Activated CD4-positive, alpha-beta T cell treated with anti-CD3 and anti-CD28 coated beads for 36 hours (primary cell): ENCODE measurements at regions not wholly inside any gene's neighbourhood (a gene's known extent, or its start where the extent isn't known, plus 50 kb on each side); places are given as distances from the start of the nearest gene placed in this dataset.

Source experiments
- ATAC-seq: fragments of 200-7000 bp; cut with Tn5 transposase; one replicate; pipeline ENCODE4 v1.10.0; 2021; ENCODE audit warnings: mild to moderate bottlenecking, moderate library complexity
- CTCF ChIA-PET: fragments of 350-600 bp; sonication (Branson Sonifier 250); formaldehyde crosslinking; loops from one replicate; lab custom pipeline; 2021; ENCODE audit warnings: antibody characterized with exemption; lab: Charles Lee
- POLR2A ChIA-PET: fragments of 350-600 bp; sonication (Branson Sonifier 250); formaldehyde crosslinking; loops from one replicate; lab custom pipeline; 2021; ENCODE audit warnings: antibody characterized with exemption, inconsistent platforms; lab: Charles Lee
- DNase-seq: peaks from one replicate; pipeline ENCODE4 v3.0.0-alpha.2; 2020
- H3K27ac Mint-ChIP-seq: one replicate; pipeline ENCODE4 v1.8.0; 2021; ENCODE audit warnings: mixed read lengths
- H3K27me3 Mint-ChIP-seq: one replicate; pipeline ENCODE4 v1.8.0; 2021; ENCODE audit warnings: mixed read lengths
- H3K36me3 Mint-ChIP-seq: one replicate; pipeline ENCODE4 v1.8.0; 2021; ENCODE audit warnings: low read depth, mixed read lengths
- H3K4me1 Mint-ChIP-seq: one replicate; pipeline ENCODE4 v1.8.0; 2021; ENCODE audit warnings: mixed read lengths
- H3K4me3 Mint-ChIP-seq: one replicate; pipeline ENCODE4 v1.8.0; 2021; ENCODE audit warnings: mild to moderate bottlenecking, moderate library complexity, mixed read lengths
- H3K9me3 Mint-ChIP-seq: one replicate; pipeline ENCODE4 v1.8.0; 2021; ENCODE audit warnings: low read depth, mixed read lengths
- intact Hi-C, 2 experiments: fragments of 100-400 bp; cut with DNase I in 1 of 2; cut with micrococcal nuclease in 1 of 2; formaldehyde crosslinking; loops; one replicate each; pipeline versions ENCODE4 v1.14.2 to v1.15.1; 2022 to 2024; cut with DNase I, micrococcal nuclease

DNA sequence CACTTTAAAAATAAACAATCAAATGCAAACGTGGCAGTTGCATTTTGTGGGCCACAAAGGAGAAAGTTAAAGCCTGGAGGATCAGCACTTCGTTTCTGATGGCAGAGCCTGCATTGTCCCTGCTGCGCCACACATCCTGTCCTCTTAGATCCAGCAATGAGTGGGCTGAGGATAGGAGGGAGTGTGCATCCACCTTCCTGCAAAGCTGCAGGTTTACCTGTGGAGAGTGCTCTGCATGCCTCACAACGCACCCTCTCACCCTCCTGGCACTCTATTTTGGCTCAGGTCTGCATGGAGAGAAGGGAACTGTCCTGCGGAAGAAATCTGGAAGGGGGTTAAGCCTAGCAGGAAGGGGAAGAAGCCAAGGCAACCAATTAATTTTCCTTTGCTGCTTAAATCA lies 212.2 kb upstream of the SLC24A2 start:
- Mint-ChIP-seq H3K4me3 (no peak overlapping the region), H3K9me3 (peaks cover 10% of the 10 kb centered on the region), H3K36me3 (peaks cover 9% of the 10 kb centered on the region), H3K27me3 (no peaks in the 10 kb centered on the region), H3K27ac (no peak overlapping the region), H3K4me1 (peaks cover 38% of the 10 kb centered on the region)
- ChIA-PET POLR2A (no interaction called here), CTCF (no interaction called here)
- no peak for DNase-seq
- no peak for ATAC-seq
- intact Hi-C loops, result no loop called here

DNA sequence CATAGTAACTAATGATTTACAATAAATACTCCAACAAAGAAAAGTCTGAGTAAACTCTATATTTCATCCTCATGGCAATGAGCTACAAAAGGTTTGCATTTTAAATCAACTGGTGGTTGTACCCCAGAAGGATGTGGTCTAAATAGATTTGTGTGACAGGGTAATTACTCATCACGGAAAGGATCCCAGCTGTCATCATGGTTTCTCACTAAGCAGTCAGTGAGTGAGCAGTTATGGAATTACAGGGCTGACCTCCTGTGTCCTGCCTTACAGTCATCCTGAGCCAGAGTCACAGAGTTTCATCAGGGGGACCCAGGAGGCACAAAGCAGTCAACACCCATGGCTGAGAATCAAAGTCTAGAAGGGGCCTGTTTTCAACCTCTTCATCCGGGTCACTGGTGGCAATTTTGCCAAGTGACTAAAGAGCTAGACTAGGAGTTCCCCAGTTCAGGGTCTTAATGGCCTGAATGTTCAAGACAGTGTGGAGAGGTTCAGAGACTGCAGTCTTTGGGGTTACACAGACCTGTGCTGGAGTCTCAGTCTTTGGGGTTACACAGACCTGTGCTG lies 210.7 kb upstream of the SLC24A2 start:
- ChIA-PET CTCF (interaction anchor here (0.6 to 1.3 kb wide), 5 partner anchors 22 to 623 kb away, joined by 3 to 5 read pairs (median 3); no protein-coding TSS in a partner anchor), POLR2A (interaction anchor here (1.0 to 1.2 kb wide), 2 partner anchors 209 to 685 kb away, joined by 3 read pairs; partner anchors contain the start of gene FOCAD)
- ATAC-seq (peak; percentile 94), DNase-seq (peak; percentile 81)
- intact Hi-C loops, result loop anchor here (1.0 to 10.0 kb wide), 16 partner anchors 23 to 1097 kb away; partner anchors contain the start of genes MLLT3 (in 2 of the 2), DENND4C (in 1 of the 2), FOCAD (in 1 of the 2) and HACD4 (in 1 of the 2)
- Mint-ChIP-seq H3K27me3 (no peaks in the 10 kb centered on the region), H3K36me3 (peaks cover 9% of the 10 kb centered on the region), H3K4me1 (peaks cover 46% of the 10 kb centered on the region), H3K4me3 (peak overlapping the region; percentile 42), H3K27ac (peak overlapping the region; percentile 97), H3K9me3 (peaks cover 10% of the 10 kb centered on the region)

DNA sequence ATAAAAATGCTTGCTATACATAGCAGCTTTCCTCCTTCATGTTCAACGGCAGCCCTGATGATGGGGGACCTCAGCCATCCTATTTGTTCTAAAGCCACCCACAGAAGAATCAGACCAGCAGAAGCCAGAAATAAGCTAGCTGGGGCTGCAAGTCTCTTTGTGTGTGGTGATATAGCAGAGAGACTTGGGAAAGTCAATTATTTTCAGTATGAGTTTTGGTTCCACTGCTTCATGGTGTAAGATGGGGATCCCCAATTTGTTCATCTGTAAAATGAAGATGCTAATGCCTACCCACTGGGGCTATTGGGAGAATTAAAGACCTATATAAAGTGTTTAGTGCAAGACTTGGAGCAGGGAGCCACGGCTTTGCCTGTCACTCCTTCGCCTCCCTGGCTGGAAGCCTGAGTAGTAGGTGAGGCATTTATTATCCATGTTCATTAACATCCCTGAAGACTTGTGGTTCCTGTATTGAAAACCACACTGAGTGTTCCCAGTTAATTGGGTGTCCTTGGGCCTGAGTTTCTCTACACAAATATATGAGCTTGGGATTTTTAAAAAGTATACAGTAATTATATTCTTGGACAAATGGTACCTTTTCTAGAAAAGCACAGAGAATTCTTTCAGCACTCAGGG lies 210.1 kb upstream of the SLC24A2 start:
- intact Hi-C loops, result loop anchor here (1.0 to 10.0 kb wide), 16 partner anchors 23 to 1098 kb away; partner anchors contain the start of genes MLLT3 (in 2 of the 2), DENND4C (in 1 of the 2), FOCAD (in 1 of the 2) and HACD4 (in 1 of the 2)
- POLR2A ChIA-PET, result interaction anchor here (0.6 to 1.2 kb wide), 3 partner anchors 200 to 686 kb away, joined by 3 read pairs; partner anchors contain the start of gene FOCAD
- Mint-ChIP-seq H3K27ac (peak overlapping the region; percentile 97), H3K9me3 (peaks cover 10% of the 10 kb centered on the region), H3K4me1 (peaks cover 48% of the 10 kb centered on the region), H3K27me3 (no peaks in the 10 kb centered on the region), H3K4me3 (peak overlapping the region; percentile 42), H3K36me3 (peaks cover 9% of the 10 kb centered on the region)
- DNase-seq (peak; percentile 34), ATAC-seq (peak; percentile 31)
- CTCF ChIA-PET, result interaction anchor here (0.6 to 2.2 kb wide), 7 partner anchors 10 to 624 kb away, joined by 3 to 5 read pairs (median 3); no protein-coding TSS in a partner anchor

DNA sequence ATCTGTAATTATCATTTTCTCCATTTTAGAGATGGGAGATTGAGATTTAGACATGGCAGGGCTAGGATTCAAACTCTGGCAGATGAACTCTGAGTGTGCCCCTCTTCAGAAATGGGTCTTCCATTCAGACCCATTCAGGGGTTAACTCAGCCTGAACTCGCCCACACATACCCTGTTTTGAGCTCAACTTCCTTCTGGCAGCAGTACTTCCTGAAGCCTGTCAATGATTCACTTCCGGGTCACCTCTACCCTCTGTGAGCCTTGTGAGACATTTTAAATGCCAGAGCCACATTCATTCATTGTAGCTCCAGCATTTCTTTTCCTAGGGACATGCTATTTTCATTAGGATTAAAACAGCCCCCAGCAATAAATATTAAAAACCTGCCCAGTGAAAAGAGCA lies 209.3 kb upstream of the SLC24A2 start:
- CTCF ChIA-PET, result interaction anchor here (1.0 to 2.2 kb wide), 2 partner anchors 10 to 33 kb away, joined by 3 to 5 read pairs; no protein-coding TSS in a partner anchor
- H3K4me1 Mint-ChIP-seq, result peaks cover 53% of the 10 kb centered on the region
- H3K27me3 Mint-ChIP-seq, result no peaks in the 10 kb centered on the region
- intact Hi-C loops, result loop anchor here (2.0 to 10.0 kb wide), 10 partner anchors 45 to 1099 kb away; partner anchors contain the start of genes DENND4C (in 1 of the 2), FOCAD (in 1 of the 2), HAUS6 (in 1 of the 2) and MLLT3 (in 1 of the 2)
- POLR2A ChIA-PET, result interaction anchor here (0.6 kb wide), 1 partner anchor 199 kb away, joined by 3 read pairs; no protein-coding TSS in a partner anchor
- DNase-seq, result peak; percentile 44
- no peak overlapping the region for H3K4me3 Mint-ChIP-seq
- H3K27ac Mint-ChIP-seq, result peak overlapping the region; percentile 97
- peaks cover 10% of the 10 kb centered on the region for H3K9me3 Mint-ChIP-seq
- ATAC-seq, result no peak
- peaks cover 9% of the 10 kb centered on the region for H3K36me3 Mint-ChIP-seq

DNA sequence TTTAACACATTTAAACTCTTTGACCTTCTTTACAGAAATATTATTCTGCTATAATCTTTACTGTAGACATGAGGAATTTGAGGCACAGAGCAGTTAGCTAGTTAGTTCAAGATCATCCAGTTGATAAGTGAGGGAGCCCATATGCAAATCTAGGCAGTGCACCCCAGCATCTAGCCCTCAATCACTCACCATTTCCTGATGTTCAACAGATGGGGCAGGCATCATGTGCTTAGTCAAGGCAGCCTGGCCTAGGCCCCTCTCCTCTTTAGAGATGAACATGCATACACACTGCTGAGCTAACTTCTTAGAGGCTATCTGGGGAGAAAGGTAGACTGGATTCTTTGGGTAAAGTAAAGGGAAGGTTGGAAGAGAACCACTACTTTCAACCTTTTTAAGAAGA lies 206.8 kb upstream of the SLC24A2 start:
- DNase-seq, result no peak
- H3K36me3 Mint-ChIP-seq, result peaks cover 9% of the 10 kb centered on the region
- ATAC-seq, result no peak
- peaks cover 69% of the 10 kb centered on the region for H3K4me1 Mint-ChIP-seq
- H3K27ac Mint-ChIP-seq, result no peak overlapping the region
- no peaks in the 10 kb centered on the region for H3K27me3 Mint-ChIP-seq
- H3K4me3 Mint-ChIP-seq, result no peak overlapping the region
- intact Hi-C loops, result loop anchor here in 1 of 2 experiments (5.0 to 10.0 kb wide), 3 partner anchors 559 to 761 kb away; partner anchors contain the start of genes DENND4C and MLLT3
- ChIA-PET CTCF (no interaction called here), POLR2A (no interaction called here)
- peaks cover 10% of the 10 kb centered on the region for H3K9me3 Mint-ChIP-seq

DNA sequence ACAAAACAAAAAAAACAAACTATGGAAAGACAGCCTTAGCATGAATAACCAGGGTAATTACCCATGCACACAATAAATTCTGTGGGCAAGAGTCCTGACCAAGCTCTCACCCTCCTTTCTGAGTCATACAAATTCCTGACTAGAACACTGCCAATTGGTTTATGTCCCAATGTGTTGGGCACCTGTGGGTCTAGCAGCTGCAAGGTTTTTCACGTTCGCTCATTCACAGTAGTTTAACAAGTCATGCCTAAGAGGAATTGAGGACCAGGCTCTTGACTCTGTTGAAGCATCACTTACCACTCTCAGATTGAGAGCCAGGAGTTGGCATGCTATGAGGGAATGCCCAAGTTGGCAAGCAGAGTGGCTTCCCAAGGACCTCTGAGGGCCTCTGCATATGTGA lies 205.5 kb upstream of the SLC24A2 start:
- intact Hi-C loops, result loop anchor here in 1 of 2 experiments (10.0 kb wide), 2 partner anchors 561 to 759 kb away; partner anchors contain the start of gene DENND4C
- H3K4me1 Mint-ChIP-seq, result peaks cover 56% of the 10 kb centered on the region

DNA sequence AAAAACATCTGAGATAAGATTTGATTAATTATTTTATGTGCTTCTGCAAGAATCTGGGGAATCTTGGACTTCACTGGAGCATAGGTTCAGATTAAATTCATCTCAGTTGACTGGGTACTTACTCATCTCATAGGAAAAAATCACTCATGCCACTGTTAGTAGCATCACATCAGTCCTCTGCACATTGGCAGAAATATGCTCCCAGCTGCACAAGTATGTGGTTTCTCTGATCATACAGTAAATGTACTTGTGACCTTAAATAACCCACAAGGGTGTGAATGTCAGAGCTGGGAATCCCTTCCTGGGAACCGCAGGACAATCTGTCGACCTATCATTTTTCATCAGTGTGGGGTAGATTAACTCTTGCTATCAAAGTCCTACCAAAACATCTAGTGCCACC lies 203.7 kb upstream of the SLC24A2 start:
- DNase-seq (peak; percentile 30), ATAC-seq (peak; percentile 84)
- ChIA-PET POLR2A (interaction anchor here (0.7 kb wide), 1 partner anchor 155 kb away, joined by 4 read pairs; no protein-coding TSS in a partner anchor), CTCF (interaction anchor here (0.5 to 1.3 kb wide), 2 partner anchors 15 to 64 kb away, joined by 3 to 5 read pairs; no protein-coding TSS in a partner anchor)
- no peak overlapping the region for H3K4me3 Mint-ChIP-seq
- H3K36me3 Mint-ChIP-seq, result peaks cover 4% of the 10 kb centered on the region
- no peaks in the 10 kb centered on the region for H3K27me3 Mint-ChIP-seq
- no peak overlapping the region for H3K27ac Mint-ChIP-seq
- H3K9me3 Mint-ChIP-seq, result peaks cover 7% of the 10 kb centered on the region
- peaks cover 40% of the 10 kb centered on the region for H3K4me1 Mint-ChIP-seq
- intact Hi-C loops, result loop anchor here in 1 of 2 experiments (10.0 kb wide), 2 partner anchors 562 to 758 kb away; partner anchors contain the start of gene DENND4C

More for the DNA sequence above, 205.5 kb upstream of the SLC24A2 start:
- Mint-ChIP-seq H3K27ac (no peak overlapping the region), H3K4me3 (no peak overlapping the region), H3K27me3 (no peaks in the 10 kb centered on the region), H3K36me3 (peaks cover 9% of the 10 kb centered on the region), H3K9me3 (peaks cover 10% of the 10 kb centered on the region)
- ChIA-PET CTCF (no interaction called here), POLR2A (no interaction called here)
- DNase-seq (no peak), ATAC-seq (no peak)

DNA sequence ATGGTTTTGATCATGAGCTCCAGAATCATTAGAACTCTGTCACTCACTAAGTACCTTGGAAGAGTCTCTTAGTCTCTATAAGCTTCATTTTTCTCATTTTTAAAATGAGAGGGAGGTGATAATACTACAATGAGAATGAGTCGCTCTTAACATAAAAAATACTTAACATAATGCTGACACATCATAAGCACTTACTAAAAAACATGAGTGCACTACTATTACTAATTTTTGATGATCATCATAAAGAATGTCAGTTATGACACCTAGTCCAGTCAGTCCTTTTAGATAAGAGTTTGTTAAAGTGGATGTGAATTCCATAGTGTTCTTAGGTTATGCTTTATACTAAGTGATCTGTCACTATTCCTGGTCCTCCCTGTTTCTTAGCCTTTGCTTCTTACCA lies 200.4 kb upstream of the SLC24A2 start:
- Mint-ChIP-seq H3K27ac (no peak overlapping the region), H3K36me3 (no peaks in the 10 kb centered on the region), H3K9me3 (no peaks in the 10 kb centered on the region), H3K4me3 (no peak overlapping the region), H3K27me3 (no peaks in the 10 kb centered on the region), H3K4me1 (peaks cover 23% of the 10 kb centered on the region)
- ATAC-seq (no peak), DNase-seq (no peak)
- CTCF ChIA-PET, result interaction anchor here (1.4 to 2.2 kb wide), 2 partner anchors 9 to 10 kb away, joined by 5 to 6 read pairs; no protein-coding TSS in a partner anchor
- intact Hi-C loops, result no loop called here
- POLR2A ChIA-PET, result no interaction called here

DNA sequence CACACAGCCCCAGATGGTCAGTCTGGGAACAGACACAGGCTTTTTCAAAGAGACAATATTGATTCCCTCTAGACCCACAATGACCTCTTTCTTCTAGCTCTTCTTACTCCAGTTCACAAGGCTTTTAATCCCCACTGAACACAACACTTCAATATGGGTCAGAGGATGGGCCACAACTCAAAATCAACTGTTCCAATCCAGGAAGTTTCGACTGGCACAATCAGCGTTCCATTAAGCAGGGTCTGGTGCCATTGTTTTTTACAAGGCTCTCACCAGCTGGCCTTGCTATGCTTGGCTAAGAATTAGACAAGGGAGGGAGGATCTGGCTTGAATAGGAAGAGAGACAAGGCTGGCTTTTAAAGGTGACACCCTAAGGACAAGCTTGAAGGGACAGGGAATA lies 199.4 kb upstream of the SLC24A2 start:
- POLR2A ChIA-PET, result no interaction called here
- intact Hi-C loops, result no loop called here
- H3K4me3 Mint-ChIP-seq, result no peak overlapping the region
- ATAC-seq (no peak), DNase-seq (no peak)
- no peaks in the 10 kb centered on the region for H3K27me3 Mint-ChIP-seq
- H3K36me3 Mint-ChIP-seq, result no peaks in the 10 kb centered on the region
- CTCF ChIA-PET, result interaction anchor here (0.5 to 2.2 kb wide), 4 partner anchors 9 to 638 kb away, joined by 3 to 6 read pairs (median 4); no protein-coding TSS in a partner anchor
- H3K4me1 Mint-ChIP-seq, result peaks cover 16% of the 10 kb centered on the region
- H3K27ac Mint-ChIP-seq, result no peak overlapping the region
- no peaks in the 10 kb centered on the region for H3K9me3 Mint-ChIP-seq

DNA sequence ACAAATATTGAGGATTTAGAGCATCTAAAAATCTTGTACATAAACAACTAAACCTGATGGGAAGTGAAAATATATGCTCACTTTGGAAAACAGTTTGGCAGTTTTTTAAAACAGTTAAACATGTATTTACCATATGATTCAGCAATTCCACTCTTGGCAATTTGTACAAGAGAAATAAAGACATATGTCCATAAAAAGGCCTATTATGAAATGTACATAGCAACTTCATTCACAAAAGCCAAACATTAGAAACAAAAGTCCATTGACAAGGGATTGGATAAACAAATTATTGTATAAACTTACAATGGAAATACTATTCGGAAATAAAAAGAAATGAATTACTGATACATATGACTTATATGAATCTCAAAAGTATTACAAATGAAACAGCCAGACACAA lies 196.2 kb upstream of the SLC24A2 start:
- Mint-ChIP-seq H3K9me3 (no peaks in the 10 kb centered on the region), H3K27ac (no peak overlapping the region), H3K4me3 (no peak overlapping the region), H3K4me1 (no peaks in the 10 kb centered on the region), H3K36me3 (no peaks in the 10 kb centered on the region), H3K27me3 (peaks cover 4% of the 10 kb centered on the region)
- CTCF ChIA-PET, result no interaction called here
- intact Hi-C loops, result no loop called here
- ATAC-seq, result no peak
- no peak for DNase-seq
- POLR2A ChIA-PET, result no interaction called here

DNA sequence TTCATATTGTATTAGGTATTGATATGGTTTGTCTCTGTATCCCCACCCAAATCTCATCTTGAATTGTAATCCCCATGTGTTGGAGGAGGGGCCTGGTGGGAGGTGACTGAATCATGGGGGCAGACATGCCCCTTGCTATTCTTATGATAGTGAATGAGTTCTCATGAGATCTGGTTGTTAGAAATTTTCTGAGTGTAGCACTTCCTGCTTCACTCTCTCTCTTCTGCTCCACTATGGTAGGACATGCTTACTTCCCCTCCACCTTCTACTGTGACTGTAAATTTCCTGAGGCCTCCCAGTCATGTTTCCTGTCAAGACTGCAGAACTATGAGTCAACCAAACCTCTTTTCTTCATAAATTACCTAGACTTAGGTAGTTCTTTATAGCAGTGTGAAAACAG lies 187.4 kb upstream of the SLC24A2 start:
- intact Hi-C loops, result loop anchor here (1.0 to 5.0 kb wide), 11 partner anchors 23 to 1054 kb away; partner anchors contain the start of gene FOCAD (in 1 of the 2)
- POLR2A ChIA-PET, result interaction anchor here (0.9 kb wide), 1 partner anchor 562 kb away, joined by 3 read pairs; no protein-coding TSS in a partner anchor
- ATAC-seq, result peak; percentile 96
- DNase-seq, result peak; percentile 49
- no peak overlapping the region for H3K4me3 Mint-ChIP-seq
- H3K27ac Mint-ChIP-seq, result peak overlapping the region; percentile 88
- H3K4me1 Mint-ChIP-seq, result peaks cover 25% of the 10 kb centered on the region
- peaks cover 2% of the 10 kb centered on the region for H3K36me3 Mint-ChIP-seq
- peaks cover 2% of the 10 kb centered on the region for H3K27me3 Mint-ChIP-seq
- CTCF ChIA-PET, result no interaction called here
- H3K9me3 Mint-ChIP-seq, result peaks cover 3% of the 10 kb centered on the region
